BLaER1 treated with 17β-estradiol and CSF1 and Interleukin-3, amounts not matched to agents 10 nM and 100 nM (cell line): ENCODE measurements at regions not wholly inside any gene's neighbourhood (a gene's known extent, or its start where the extent isn't known, plus 50 kb on each side); places are given as distances from the start of the nearest gene placed in this dataset.
"Not testable (repeated sequence)": the region's sequence is repeated elsewhere in the genome, so short reads cannot be mapped to it uniquely, and the experiment has no call there.

Experiments used
- H3K27ac ChIP-seq, 11 experiments: shearing (Covaris generic); formaldehyde crosslinking; 2 replicates each; pipeline ENCODE4 v1.8.1; 2022
- H3K27me3 ChIP-seq, 11 experiments: shearing (Covaris generic); formaldehyde crosslinking; 2 replicates each; pipeline ENCODE4 v1.8.1; 2022
- H3K36me3 ChIP-seq, 11 experiments: shearing (Covaris generic); formaldehyde crosslinking; 2 replicates each; pipeline ENCODE4 v1.8.1; 2022
- H3K4me1 ChIP-seq, 10 experiments: shearing (Covaris generic); formaldehyde crosslinking; 2 replicates each; pipeline ENCODE4 v1.8.1; 2022
- H3K4me2 ChIP-seq, 11 experiments: shearing (Covaris generic); formaldehyde crosslinking; 2 replicates each; pipeline ENCODE4 v1.8.1; 2022
- H3K4me3 ChIP-seq, 10 experiments: shearing (Covaris generic); formaldehyde crosslinking; 2 replicates each; pipeline ENCODE4 v1.8.1; 2022
- H3K9ac ChIP-seq, 11 experiments: shearing (Covaris generic); formaldehyde crosslinking; 2 replicates each; pipeline ENCODE4 v1.8.1; 2022
- H3K9me3 ChIP-seq, 11 experiments: shearing (Covaris generic); formaldehyde crosslinking; replicated peaks in 1 of 11; 2 replicates each; pipeline ENCODE4 v1.8.1; 2022
- H4K20me1 ChIP-seq, 11 experiments: shearing (Covaris generic); formaldehyde crosslinking; 2 replicates each; pipeline ENCODE4 v1.8.1; 2022
- Cebpa-rat ChIP-seq, 11 experiments: shearing (Covaris generic); IDR thresholded peaks; 2 replicates each; pipeline ENCODE4 v1.8.1; 2022

DNA sequence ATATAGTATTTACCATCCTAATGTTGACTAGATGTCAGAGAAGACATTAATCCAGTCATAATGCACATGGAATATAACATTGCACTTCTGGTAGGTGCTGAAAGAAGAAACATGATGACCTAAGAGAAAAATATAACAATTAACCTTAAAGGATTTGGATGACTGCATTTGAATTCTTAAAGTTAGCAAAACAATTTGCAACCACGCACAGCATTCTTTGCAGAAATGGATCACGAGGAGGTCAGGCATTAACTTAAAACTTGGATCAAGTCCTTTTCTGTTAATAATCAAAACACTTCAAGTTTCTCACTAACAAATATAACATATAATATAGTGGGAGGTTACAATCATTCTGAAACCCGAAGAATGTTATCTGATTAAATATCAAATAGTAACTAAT lies 525.0 kb upstream of the SLITRK6 start:
- TF ChIP-seq Cebpa-rat (IDR thresholded peaks at IDR 0.05), result no peak
- Histone ChIP-seq H3K9me3 (no peaks in the 10 kb centered on the region), H4K20me1 (no peaks in the 10 kb centered on the region), H3K9ac (no peak overlapping the region), H3K27me3 (no peaks in the 10 kb centered on the region), H3K36me3 (no peaks in the 10 kb centered on the region), H3K27ac (no peak overlapping the region), H3K4me3 (no peak overlapping the region), H3K4me1 (no peaks in the 10 kb centered on the region), H3K4me2 (no peak overlapping the region)

DNA sequence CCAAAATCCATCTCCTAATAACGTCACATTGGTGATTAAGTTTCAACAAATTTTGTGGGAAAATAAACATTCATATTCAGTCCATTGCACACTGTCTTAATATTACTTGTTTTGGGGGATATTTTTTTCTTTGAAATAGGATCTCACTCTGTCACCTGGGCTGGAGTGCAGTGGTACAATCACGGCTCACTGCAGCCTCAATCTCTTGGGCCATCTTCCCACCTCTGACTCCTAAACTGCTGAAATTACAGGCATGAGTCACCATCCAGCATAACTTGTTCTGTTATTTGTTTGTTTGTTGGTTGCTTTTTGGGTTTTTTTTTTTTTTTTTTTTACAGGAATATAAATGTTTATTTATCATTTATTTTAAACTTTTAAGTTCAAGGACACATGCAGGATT lies 556.1 kb upstream of the SLITRK6 start:
- Histone ChIP-seq H3K9ac (no peak overlapping the region), H3K9me3 (no peaks in the 10 kb centered on the region), H3K27ac (no peak overlapping the region), H3K4me3 (no peak overlapping the region), H3K4me2 (no peak overlapping the region), H3K27me3 (no peaks in the 10 kb centered on the region), H3K36me3 (no peaks in the 10 kb centered on the region), H4K20me1 (no peaks in the 10 kb centered on the region), H3K4me1 (peaks cover 0 to 4% (median 0%) of the 10 kb centered on the region in 10 experiments; a peak in 1 of 20 replicates)
- TF ChIP-seq Cebpa-rat (IDR thresholded peaks at IDR 0.05), result no peak

DNA sequence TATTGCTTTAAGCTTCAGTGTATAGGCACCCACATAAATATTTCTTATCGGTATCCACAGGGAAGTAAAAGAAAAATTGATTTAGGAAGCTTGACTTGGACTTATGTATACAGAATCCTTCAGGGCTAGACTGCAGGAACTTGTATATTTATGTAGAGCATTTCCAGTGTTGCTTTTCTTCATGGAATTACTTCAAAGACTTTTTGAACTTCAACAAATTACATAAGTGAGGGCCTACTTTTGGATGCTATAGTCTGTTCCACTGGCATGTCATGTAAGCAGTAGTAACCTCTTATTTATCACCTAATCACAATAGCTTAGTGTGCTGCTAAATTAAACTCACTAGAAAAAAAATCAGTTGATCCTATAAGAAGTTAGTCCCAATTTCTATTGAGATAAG lies 557.9 kb upstream of the SLITRK6 start:
- no peaks in the 10 kb centered on the region for H3K36me3 ChIP-seq
- no peak overlapping the region for H3K4me2 ChIP-seq
- H3K9ac ChIP-seq, result no peak overlapping the region
- no peak overlapping the region for H3K27ac ChIP-seq
- H4K20me1 ChIP-seq, result no peaks in the 10 kb centered on the region
- TF ChIP-seq Cebpa-rat (IDR thresholded peaks at IDR 0.05), result no peak
- no peaks in the 10 kb centered on the region for H3K9me3 ChIP-seq
- H3K4me3 ChIP-seq, result no peak overlapping the region
- H3K4me1 ChIP-seq, result peaks cover 0 to 4% (median 0%) of the 10 kb centered on the region in 10 experiments; a peak in 1 of 20 replicates
- H3K27me3 ChIP-seq, result no peaks in the 10 kb centered on the region

DNA sequence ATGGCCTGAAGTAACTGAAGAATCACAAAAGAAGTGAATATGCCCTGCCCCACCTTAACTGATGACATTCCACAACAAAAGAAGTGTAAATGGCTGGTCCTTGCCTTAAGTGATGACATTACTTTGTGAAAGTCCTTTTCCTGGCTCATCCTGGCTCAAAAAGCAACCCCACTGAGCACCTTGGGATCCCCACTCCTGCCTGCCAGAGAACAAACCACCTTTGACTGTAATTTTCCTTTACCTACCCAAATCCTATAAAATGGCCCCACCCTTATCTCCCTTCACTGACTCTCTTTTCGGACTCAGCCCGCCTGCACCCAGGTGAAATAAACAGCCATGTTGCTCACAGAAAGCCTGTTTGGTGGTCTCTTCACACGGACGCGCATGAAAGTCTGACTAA lies 564.5 kb upstream of the SLITRK6 start:
- H3K4me3 ChIP-seq, H3K27me3 ChIP-seq, H3K36me3 ChIP-seq, H3K9me3 ChIP-seq, H3K27ac ChIP-seq, H3K4me2 ChIP-seq, H3K4me1 ChIP-seq, H3K9ac ChIP-seq, H4K20me1 ChIP-seq: not testable (repeated sequence)

DNA sequence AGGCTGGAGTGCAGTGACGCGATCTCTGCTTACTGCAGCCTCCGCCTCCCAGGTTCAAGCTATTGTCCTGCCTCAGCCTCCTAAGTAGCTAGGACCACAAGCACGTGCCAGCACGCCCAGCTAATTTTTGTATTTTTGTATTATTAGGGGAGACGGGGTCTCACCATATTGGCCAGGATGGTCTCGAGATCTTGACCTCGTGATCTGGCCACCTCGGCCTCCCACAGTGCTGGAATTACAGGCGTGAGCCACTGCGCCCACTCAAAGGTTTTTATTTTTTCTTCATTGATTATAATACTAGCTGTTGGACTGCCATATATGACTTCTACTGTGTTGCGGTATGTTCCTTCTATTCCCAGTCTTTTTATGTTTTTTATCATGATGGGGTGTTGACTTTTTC lies 569.7 kb upstream of the SLITRK6 start:
- H3K4me1 ChIP-seq, result no peaks in the 10 kb centered on the region
- no peak for TF ChIP-seq Cebpa-rat (IDR thresholded peaks at IDR 0.05)
- no peak overlapping the region for H3K27ac ChIP-seq
- H3K9me3 ChIP-seq, result no peaks in the 10 kb centered on the region; a peak in 1 of 22 replicates
- no peak overlapping the region for H3K4me3 ChIP-seq
- H4K20me1 ChIP-seq, result no peaks in the 10 kb centered on the region
- H3K9ac ChIP-seq, result no peak overlapping the region
- no peaks in the 10 kb centered on the region for H3K27me3 ChIP-seq
- no peaks in the 10 kb centered on the region for H3K36me3 ChIP-seq
- H3K4me2 ChIP-seq, result no peak overlapping the region

DNA sequence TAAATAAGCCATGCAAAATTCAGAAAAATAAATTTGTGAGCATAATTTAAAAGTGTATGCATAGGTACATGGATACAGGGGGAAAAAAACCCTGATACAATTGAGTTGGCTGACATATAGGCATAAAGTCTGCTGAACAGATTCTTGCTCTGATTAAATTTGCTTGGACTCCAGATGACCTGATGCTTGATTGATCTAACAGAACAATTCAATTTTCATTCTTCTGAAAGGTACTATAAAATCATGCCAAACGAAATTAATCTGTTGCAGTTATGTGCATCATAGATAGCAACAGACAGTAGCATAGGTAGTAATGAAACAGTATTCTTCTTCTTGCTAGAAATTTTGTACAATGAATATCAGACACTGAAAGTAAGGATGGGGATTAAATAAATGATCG lies 578.2 kb upstream of the SLITRK6 start:
- H3K27ac ChIP-seq, result no peak overlapping the region
- H3K4me3 ChIP-seq, result no peak overlapping the region
- no peaks in the 10 kb centered on the region for H4K20me1 ChIP-seq
- H3K27me3 ChIP-seq, result no peaks in the 10 kb centered on the region
- H3K4me2 ChIP-seq, result no peak overlapping the region
- no peaks in the 10 kb centered on the region for H3K36me3 ChIP-seq
- no peaks in the 10 kb centered on the region for H3K4me1 ChIP-seq
- no peaks in the 10 kb centered on the region; a peak in 1 of 22 replicates for H3K9me3 ChIP-seq
- no peak overlapping the region for H3K9ac ChIP-seq
- no peak for TF ChIP-seq Cebpa-rat (IDR thresholded peaks at IDR 0.05)

DNA sequence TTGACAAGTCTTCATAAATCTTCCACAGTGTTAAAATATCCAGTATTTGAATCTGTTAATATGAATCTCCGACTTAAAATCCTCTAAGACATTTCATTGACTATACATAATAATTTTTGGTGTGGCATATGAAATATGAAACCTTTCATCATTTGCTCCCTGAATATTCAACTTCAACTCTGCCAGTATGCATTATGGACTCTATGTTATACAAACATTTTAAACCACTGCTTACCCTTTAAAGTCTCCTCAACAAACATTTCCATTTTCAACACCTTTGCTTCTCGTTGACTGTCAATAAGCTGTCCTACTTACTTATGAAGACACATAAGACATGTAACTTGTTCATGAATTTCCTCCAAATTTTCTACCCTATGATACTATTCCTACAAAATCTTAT lies 579.4 kb upstream of the SLITRK6 start:
- H3K9me3 ChIP-seq, result peaks cover 0 to 4% (median 0%) of the 10 kb centered on the region in 11 experiments; a peak in 1 of 22 replicates
- H3K4me2 ChIP-seq, result no peak overlapping the region

DNA sequence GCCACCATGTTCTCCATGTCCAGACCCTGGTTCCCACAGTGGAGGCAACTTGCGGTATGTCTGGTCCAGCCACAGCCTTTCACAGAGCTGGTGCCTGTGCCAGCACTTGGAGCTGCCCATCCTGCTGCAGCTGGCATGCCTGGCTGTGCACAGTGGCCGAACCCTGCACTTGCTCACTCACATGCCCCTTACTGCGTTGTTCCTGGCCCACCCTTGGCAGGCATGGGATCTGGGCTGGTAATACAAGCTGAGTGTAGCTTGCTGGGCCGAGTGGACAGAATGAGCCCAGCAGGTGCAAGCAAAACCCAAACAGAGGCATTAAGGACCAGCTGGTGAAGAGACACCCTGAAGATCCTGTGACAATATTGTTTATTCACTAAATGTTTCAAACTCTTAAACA lies 583.9 kb upstream of the SLITRK6 start:
- no peak for TF ChIP-seq Cebpa-rat (IDR thresholded peaks at IDR 0.05)
- no peak overlapping the region for H3K4me3 ChIP-seq
- H3K27me3 ChIP-seq, result no peaks in the 10 kb centered on the region
- H3K4me1 ChIP-seq, result no peaks in the 10 kb centered on the region
- H4K20me1 ChIP-seq, result no peaks in the 10 kb centered on the region
- H3K36me3 ChIP-seq, result no peaks in the 10 kb centered on the region
- H3K9ac ChIP-seq, result no peak overlapping the region
- no peak overlapping the region for H3K27ac ChIP-seq
- H3K9me3 ChIP-seq, result 0 out of 22 replicates have a peak, but pooled peaks cover 0 to 4% (median 0%) of the 10 kb centered on the region in 11 experiments
- no peak overlapping the region for H3K4me2 ChIP-seq

More for the DNA sequence above, 579.4 kb upstream of the SLITRK6 start:
- H3K27ac ChIP-seq, result no peak overlapping the region
- H3K4me1 ChIP-seq, result no peaks in the 10 kb centered on the region
- no peaks in the 10 kb centered on the region for H4K20me1 ChIP-seq
- H3K4me3 ChIP-seq, result no peak overlapping the region
- no peaks in the 10 kb centered on the region for H3K36me3 ChIP-seq
- no peak for TF ChIP-seq Cebpa-rat (IDR thresholded peaks at IDR 0.05)
- no peak overlapping the region for H3K9ac ChIP-seq
- H3K27me3 ChIP-seq, result no peaks in the 10 kb centered on the region

DNA sequence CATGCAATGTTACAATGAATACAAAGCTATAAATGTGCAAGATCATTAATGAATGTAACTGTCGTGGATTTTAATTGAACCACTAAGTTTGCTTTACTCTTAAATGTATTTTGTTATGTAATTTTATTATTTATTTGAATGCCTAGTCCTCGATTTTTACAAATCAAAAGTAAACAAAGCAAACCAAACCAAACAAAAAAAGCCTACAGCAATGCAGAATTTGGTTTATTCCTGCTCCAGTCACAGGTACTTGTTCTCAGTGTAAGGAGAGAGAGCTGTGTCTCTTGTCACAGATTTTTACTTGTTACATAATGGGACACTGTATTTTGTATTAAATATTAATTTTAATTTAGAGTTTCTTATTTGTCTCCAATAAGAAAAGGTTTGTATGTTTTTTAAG lies 584.3 kb upstream of the SLITRK6 start:
- H3K36me3 ChIP-seq, result no peaks in the 10 kb centered on the region
- no peak overlapping the region for H3K9ac ChIP-seq
- 0 out of 22 replicates have a peak, but pooled peaks cover 0 to 4% (median 0%) of the 10 kb centered on the region in 11 experiments for H3K9me3 ChIP-seq
- no peaks in the 10 kb centered on the region for H3K27me3 ChIP-seq
- no peak overlapping the region for H3K4me3 ChIP-seq
- no peak overlapping the region for H3K27ac ChIP-seq
- no peaks in the 10 kb centered on the region for H4K20me1 ChIP-seq
- TF ChIP-seq Cebpa-rat (IDR thresholded peaks at IDR 0.05), result no peak
- H3K4me1 ChIP-seq, result no peaks in the 10 kb centered on the region
- no peak overlapping the region for H3K4me2 ChIP-seq

DNA sequence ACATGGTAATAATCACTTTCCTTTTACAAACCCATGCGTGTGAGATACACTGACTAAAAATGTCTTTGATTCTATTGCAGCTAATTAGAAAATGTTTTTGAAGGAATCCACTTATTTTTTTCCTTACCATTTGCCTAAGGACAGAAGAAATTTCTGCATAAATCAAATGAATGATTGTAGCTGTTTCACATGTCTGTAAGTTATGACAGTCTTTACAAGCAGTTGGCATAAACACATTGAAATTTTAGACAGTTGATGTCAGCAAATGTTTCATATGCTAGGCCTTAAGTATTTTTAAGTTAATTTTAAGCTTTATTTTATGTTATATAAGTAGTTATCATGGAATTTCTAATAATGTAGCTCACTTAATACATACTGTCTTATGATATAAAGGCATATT lies 598.4 kb upstream of the SLITRK6 start:
- no peak for TF ChIP-seq Cebpa-rat (IDR thresholded peaks at IDR 0.05)
- Histone ChIP-seq H3K9me3 (no peaks in the 10 kb centered on the region), H3K36me3 (no peaks in the 10 kb centered on the region)

More for the DNA sequence above, 598.4 kb upstream of the SLITRK6 start:
- H3K27ac ChIP-seq, result no peak overlapping the region
- peaks cover 0 to 13% (median 6%) of the 10 kb centered on the region in 10 experiments; a peak in 9 of 20 replicates for H3K4me1 ChIP-seq
- H4K20me1 ChIP-seq, result no peaks in the 10 kb centered on the region
- no peaks in the 10 kb centered on the region for H3K27me3 ChIP-seq
- no peak overlapping the region for H3K4me3 ChIP-seq
- H3K9ac ChIP-seq, result no peak overlapping the region
- no peak overlapping the region for H3K4me2 ChIP-seq
